H9 (cell line): ENCODE measurements at regions not wholly inside any gene's neighbourhood (a gene's known extent, or its start where the extent isn't known, plus 50 kb on each side); places are given as distances from the start of the nearest gene placed in this dataset.

Experiments
- DNase-seq: peaks from one replicate; pipeline ENCODE4 v3.0.0-alpha.2; 2017
- H2AFZ ChIP-seq: one replicate; pipeline ENCODE4 v1.6.1; 2013; ENCODE audit warnings: mild to moderate bottlenecking, low read length, control low read depth, moderate library complexity
- H2AK5ac ChIP-seq: 2 replicates; pipeline ENCODE4 v1.6.1; 2013; ENCODE audit warnings: low read length, control low read depth, mixed read lengths; ENCODE audit not compliant: insufficient read length
- H2BK120ac ChIP-seq: one replicate; pipeline ENCODE4 v1.6.1; 2013; ENCODE audit warnings: low read depth, mild to moderate bottlenecking, low read length, control low read depth, inconsistent platforms; ENCODE audit not compliant: poor library complexity, severe bottlenecking
- H2BK12ac ChIP-seq: 2 replicates; pipeline ENCODE4 v1.6.1; 2013; ENCODE audit warnings: low read length, control low read depth, mixed read lengths, low read depth; ENCODE audit not compliant: insufficient read length
- H2BK15ac ChIP-seq: 2 replicates; pipeline ENCODE4 v1.6.1; 2013; ENCODE audit warnings: low read depth, low read length, control low read depth
- H2BK20ac ChIP-seq: one replicate; pipeline ENCODE4 v1.6.1; 2013; ENCODE audit warnings: low read depth, mild to moderate bottlenecking, low read length, control low read depth, inconsistent platforms; ENCODE audit not compliant: poor library complexity, severe bottlenecking
- H2BK5ac ChIP-seq: 2 replicates; pipeline ENCODE4 v1.6.1; 2013; ENCODE audit warnings: low read length, control low read depth, mixed read lengths; ENCODE audit not compliant: insufficient read length
- H3K14ac ChIP-seq: 2 replicates; pipeline ENCODE4 v1.6.1; 2013; ENCODE audit warnings: low read length, control low read depth; ENCODE audit not compliant: insufficient read depth
- H3K18ac ChIP-seq: 2 replicates; pipeline ENCODE4 v1.6.1; 2013; ENCODE audit warnings: low read depth, mild to moderate bottlenecking, mixed read lengths, low read length, control low read depth; ENCODE audit not compliant: insufficient read length
- H3K23ac ChIP-seq: 2 replicates; pipeline ENCODE4 v1.6.1; 2013; ENCODE audit warnings: low read length, control low read depth, mixed read lengths, low read depth; ENCODE audit not compliant: insufficient read length
- H3K23me2 ChIP-seq: 2 replicates; pipeline ENCODE4 v1.6.1; 2013; ENCODE audit warnings: low read depth, mild to moderate bottlenecking, mixed read lengths, low read length, control low read depth; ENCODE audit not compliant: insufficient read length, poor library complexity, severe bottlenecking
- H3K27ac ChIP-seq: 2 replicates; pipeline ENCODE4 v1.5.1; 2013; ENCODE audit warnings: low read length, control low read depth, mixed read lengths, low read depth; ENCODE audit not compliant: insufficient read length
- H3K27me3 ChIP-seq: 2 replicates; pipeline ENCODE4 v1.6.1; 2013; ENCODE audit warnings: low read length, control low read depth, inconsistent platforms; ENCODE audit not compliant: insufficient read depth
- H3K4ac ChIP-seq: 2 replicates; pipeline ENCODE4 v1.6.1; 2013; ENCODE audit warnings: low read depth, mild to moderate bottlenecking, control low read depth, inconsistent platforms, low read length, moderate library complexity
- H3K4me1 ChIP-seq: 2 replicates; pipeline ENCODE4 v1.6.1; 2013; ENCODE audit warnings: low read length, control low read depth, inconsistent platforms; ENCODE audit not compliant: insufficient read depth
- H3K4me2 ChIP-seq: 2 replicates; pipeline ENCODE4 v1.6.1; 2013; ENCODE audit warnings: low read length, control low read depth, mixed read lengths; ENCODE audit not compliant: insufficient read length, insufficient read depth
- H3K56ac ChIP-seq: 2 replicates; pipeline ENCODE4 v1.6.1; 2013; ENCODE audit warnings: low read depth, mild to moderate bottlenecking, mixed read lengths, low read length, control low read depth; ENCODE audit not compliant: insufficient read length
- H3K79me1 ChIP-seq: 2 replicates; pipeline ENCODE4 v1.6.1; 2013; ENCODE audit warnings: low read depth, mild to moderate bottlenecking, moderate library complexity, low read length, control low read depth, inconsistent platforms; ENCODE audit not compliant: insufficient read depth, poor library complexity, severe bottlenecking
- H3K79me2 ChIP-seq: 2 replicates; pipeline ENCODE4 v1.6.1; 2013; ENCODE audit warnings: low read length, control low read depth, inconsistent platforms; ENCODE audit not compliant: insufficient read depth
- H3K9ac ChIP-seq: 2 replicates; pipeline ENCODE4 v1.6.1; 2013; ENCODE audit warnings: low read length, control low read depth, mixed read lengths; ENCODE audit not compliant: insufficient read length; ENCODE audit errors: extremely low read depth
- H3K9me3 ChIP-seq: one replicate; pipeline ENCODE4 v1.6.1; 2013; ENCODE audit warnings: low read depth, low read length, inconsistent platforms; ENCODE audit not compliant: control insufficient read depth
- H3T11ph ChIP-seq: one replicate; pipeline ENCODE4 v1.6.1; 2013; ENCODE audit warnings: mild to moderate bottlenecking, low read length, control low read depth, inconsistent platforms
- H4K20me1 ChIP-seq: one replicate; pipeline ENCODE4 v1.6.1; 2013; ENCODE audit not compliant: control insufficient read depth, insufficient read length, insufficient read depth
- H4K5ac ChIP-seq: 2 replicates; pipeline ENCODE4 v1.6.1; 2013; ENCODE audit warnings: low read depth, mild to moderate bottlenecking, mixed read lengths, low read length, control low read depth; ENCODE audit not compliant: insufficient read length
- H4K8ac ChIP-seq: replicated peaks from 2 replicates; pipeline ENCODE4 v1.6.1; 2013; ENCODE audit warnings: low read length, control low read depth, mixed read lengths, low read depth; ENCODE audit not compliant: insufficient read length
- H4K91ac ChIP-seq: 2 replicates; pipeline ENCODE4 v1.6.1; 2013; ENCODE audit warnings: low read depth, mild to moderate bottlenecking, moderate library complexity, mixed read lengths, low read length, control low read depth; ENCODE audit not compliant: insufficient read length
- H3K27ac Mint-ChIP-seq, 3 experiments: 2 replicates in 2 of 3; 3 replicates in 1 of 3; pipeline ENCODE4 v1.8.0; 2020 to 2021; ENCODE audit warnings: mixed read lengths in 3 of 3, mild to moderate bottlenecking in 1 of 3, moderate library complexity in 1 of 3
- H3K27me3 Mint-ChIP-seq: 2 replicates; pipeline ENCODE4 v1.8.0; 2021; ENCODE audit warnings: low read depth, mild to moderate bottlenecking, moderate library complexity, mixed read lengths
- H3K36me3 Mint-ChIP-seq, 3 experiments: 2 replicates in 2 of 3; 3 replicates in 1 of 3; pipeline ENCODE4 v1.8.0; 2020 to 2021; ENCODE audit warnings: low read depth in 3 of 3, mixed read lengths in 3 of 3; ENCODE audit not compliant: insufficient read depth in 1 of 3
- H3K4me1 Mint-ChIP-seq, 2 experiments: 2 replicates each; pipeline ENCODE4 v1.8.0; 2020; ENCODE audit warnings: mixed read lengths in 2 of 2
- H3K4me3 Mint-ChIP-seq, 2 experiments: 2 replicates in 1 of 2; 3 replicates in 1 of 2; pipeline ENCODE4 v1.8.0; 2020 to 2021; ENCODE audit warnings: mild to moderate bottlenecking in 2 of 2, mixed read lengths in 2 of 2, moderate library complexity in 1 of 2
- H3K9me3 Mint-ChIP-seq, 2 experiments: 2 replicates in 1 of 2; 3 replicates in 1 of 2; pipeline ENCODE4 v1.8.0; 2020; ENCODE audit warnings: mild to moderate bottlenecking in 2 of 2, mixed read lengths in 2 of 2, moderate library complexity in 1 of 2
- CTCF ChIP-seq: fragments of 200-600 bp; sonication (generic); conservative IDR thresholded peaks from 3 replicates; pipeline ENCODE4 v1.8.0; 2021; ENCODE audit warnings: antibody characterized with exemption, mild to moderate bottlenecking
- WGBS: extraction: QIAGEN DNeasy Blood & Tissue Kit; methylation state at CpG from one replicate; pipeline ENCODE4 v1.1.7; 2013; ENCODE audit warnings: missing lambda C conversion rate, low lambda C conversion rate, mixed read lengths; ENCODE audit not compliant: insufficient read length; ENCODE audit errors: extremely low coverage; 5-methylcytosine and 5-hydroxymethylcytosine counted together

DNA sequence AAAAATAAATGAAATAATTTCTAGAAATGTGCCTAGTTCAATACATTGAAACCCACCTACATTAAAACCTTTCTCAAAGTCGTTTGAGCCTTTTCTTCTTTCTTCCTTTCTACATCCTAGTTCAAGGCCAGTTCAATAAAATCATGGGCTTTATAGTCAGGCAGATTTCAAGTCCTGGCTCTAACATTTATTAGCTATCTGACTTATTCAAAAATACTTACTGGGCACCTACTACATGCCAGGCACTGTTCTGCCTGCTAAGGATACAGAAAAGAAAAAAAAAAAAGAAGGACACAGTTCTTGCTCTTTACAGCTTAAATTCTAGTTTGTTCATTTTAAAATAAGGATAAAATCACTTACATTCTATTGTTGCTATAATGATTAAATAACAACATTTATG is 134.2 kb upstream of the FGGY start:
- WGBS: no CpG with 5 or more reads among the region's 1 CpG
- Histone ChIP-seq H3K79me1 (no peaks in the 10 kb centered on the region), H3K79me2 (no peaks in the 10 kb centered on the region), H4K20me1 (no peaks in the 10 kb centered on the region), H4K8ac (no peak overlapping the region), H3K9ac (no peak overlapping the region), H3K27me3 (no peaks in the 10 kb centered on the region), H3K27ac (no peak overlapping the region), H3K23ac (no peak overlapping the region), H3K4me2 (no peak overlapping the region), H3T11ph (no peak overlapping the region), H3K4ac (no peak overlapping the region), H2BK15ac (no peak overlapping the region), H2BK5ac (no peak overlapping the region), H2BK20ac (no peak overlapping the region), H2BK120ac (no peak overlapping the region), H2AFZ (no peak overlapping the region), H2AK5ac (no peak overlapping the region), H3K56ac (no peak overlapping the region), H4K5ac (no peak overlapping the region), H3K14ac (no peak overlapping the region), H3K23me2 (no peaks in the 10 kb centered on the region), H3K4me1 (no peaks in the 10 kb centered on the region), H3K9me3 (no peaks in the 10 kb centered on the region), H2BK12ac (no peak overlapping the region), H4K91ac (no peak overlapping the region), H3K18ac (no peak overlapping the region)
- Mint-ChIP-seq H3K4me1 (no peaks in the 10 kb centered on the region), H3K27ac (no peak overlapping the region), H3K27me3 (no peaks in the 10 kb centered on the region; the same call in 1 of the 2 replicates), H3K9me3 (peaks cover 10 to 17% of the 10 kb centered on the region in 2 experiments), H3K4me3 (no peak overlapping the region), H3K36me3 (peaks cover 3 to 13% (median 8%) of the 10 kb centered on the region in 3 experiments; a peak in 6 of 7 replicates)
- no peak for DNase-seq
- no peak for TF ChIP-seq CTCF
